Kidney (tissue), 13 donors: ENCODE measurements at regions not wholly inside any gene's neighbourhood (a gene's known extent, or its start where the extent isn't known, plus 50 kb on each side); places are given as distances from the start of the nearest gene placed in this dataset.

Experiments
- DNase-seq, 5 donors: peaks; one replicate each; pipeline ENCODE4 v3.0.0-alpha.2; 2013 to 2020
- FAIRE-seq: peaks from 2 replicates; lab custom pipeline; 2012; peaks lifted over from hg19 to GRCh38; lab: Jason Lieb, UNC
- H3K27ac ChIP-seq, 2 donors: one replicate each; pipeline ENCODE4 v1.7.0; 2013; ENCODE audit warnings: low read depth in 2 of 2, low read length in 2 of 2, inconsistent platforms in 1 of 2
- H3K27me3 ChIP-seq: one replicate; pipeline ENCODE4 v1.7.1; 2013; ENCODE audit warnings: low read length, inconsistent platforms; ENCODE audit not compliant: control insufficient read depth, insufficient read depth
- H3K36me3 ChIP-seq, 3 donors: one replicate each; pipeline versions ENCODE4 v1.7.0 to v1.7.1; 2013; ENCODE audit warnings: low read length in 3 of 3, control low read depth in 1 of 3, inconsistent platforms in 1 of 3; ENCODE audit not compliant: insufficient read depth in 3 of 3, control insufficient read depth in 2 of 3
- H3K4me1 ChIP-seq, 3 donors: one replicate each; pipeline versions ENCODE4 v1.7.0 to v1.7.1; 2013; ENCODE audit warnings: low read length in 3 of 3, inconsistent platforms in 1 of 3, low read depth in 1 of 3; ENCODE audit not compliant: control insufficient read depth in 2 of 3, insufficient read depth in 2 of 3
- H3K4me3 ChIP-seq, 3 donors: one replicate each; pipeline versions ENCODE4 v1.7.0 to v1.8.1; 2013; ENCODE audit warnings: low read length in 3 of 3, control low read depth in 1 of 3, inconsistent platforms in 1 of 3
- H3K9ac ChIP-seq, 3 donors: one replicate each; pipeline versions ENCODE4 v1.7.0 to v1.7.1; 2013; ENCODE audit warnings: low read length in 3 of 3, control low read depth in 1 of 3, inconsistent platforms in 1 of 3
- H3K9me3 ChIP-seq, 3 donors: one replicate each; pipeline versions ENCODE4 v1.7.0 to v1.7.1; 2013; ENCODE audit warnings: low read length in 3 of 3, control low read depth in 1 of 3, inconsistent platforms in 1 of 3; ENCODE audit not compliant: control insufficient read depth in 2 of 3, insufficient read depth in 1 of 3
- CTCF ChIP-seq: IDR thresholded peaks from 3 replicates; pipeline ENCODE4 v1.5.1; 2012; ENCODE audit warnings: mild to moderate bottlenecking, moderate library complexity, borderline replicate concordance; ENCODE audit not compliant: insufficient read depth; ENCODE audit errors: extremely low read depth
- intact Hi-C: fragments of 100-400 bp; cut with DNase I; formaldehyde crosslinking; loops from one replicate; pipeline ENCODE4 v1.11.1; 2022
- donor health status: control.
- donor health status: control.
- donor health status: control.
- donor health status: control.
- donor health status: control.
- donor health status: DM: yes; HTN: yes; CAD: no.
- donor health status: Normal renal cell carcinoma (clear cell type).

- Histone ChIP-seq H3K9ac (no peak overlapping the region), H3K36me3 (no peaks in the 10 kb centered on the region), H3K4me1 (no peaks in the 10 kb centered on the region), H3K27me3 (no peaks in the 10 kb centered on the region), H3K4me3 (no peak overlapping the region), H3K9me3 (no peaks in the 10 kb centered on the region), H3K27ac (no peak overlapping the region)
- intact Hi-C loops = no loop called here
- DNase-seq (no peak), FAIRE-seq (no peak)
- TF ChIP-seq CTCF = no peak
Observed at GRCh38 chr11:59302991-59303390, 55.7 kb upstream of the OR5AN1 start.

- TF ChIP-seq CTCF = no peak
- no peaks in the 10 kb centered on the region for H3K9me3 ChIP-seq
- DNase-seq (no peak), FAIRE-seq (peak; percentile 68)
- intact Hi-C loops = no loop called here
- no peaks in the 10 kb centered on the region for H3K36me3 ChIP-seq
- H3K27ac ChIP-seq = no peak overlapping the region
- no peak overlapping the region for H3K4me3 ChIP-seq
- no peak overlapping the region for H3K9ac ChIP-seq
- H3K27me3 ChIP-seq = no peaks in the 10 kb centered on the region
- no peaks in the 10 kb centered on the region for H3K4me1 ChIP-seq
Observed at GRCh38 chr11:59295435-59295834, 63.3 kb upstream of the OR5AN1 start.

GRCh38 chr11:59292611-59293010, 66.1 kb upstream of the OR5AN1 start:
- H3K36me3 ChIP-seq = no peaks in the 10 kb centered on the region
- no peaks in the 10 kb centered on the region for H3K27me3 ChIP-seq
- no peak overlapping the region for H3K9ac ChIP-seq
- FAIRE-seq (no peak), DNase-seq (no peak)
- no peaks in the 10 kb centered on the region for H3K9me3 ChIP-seq
- H3K27ac ChIP-seq = no peak overlapping the region
- no peak overlapping the region for H3K4me3 ChIP-seq
- intact Hi-C loops = no loop called here
- TF ChIP-seq CTCF = no peak
- H3K4me1 ChIP-seq = no peaks in the 10 kb centered on the region

- no peaks in the 10 kb centered on the region for H3K4me1 ChIP-seq
- no peak overlapping the region for H3K4me3 ChIP-seq
- no peaks in the 10 kb centered on the region for H3K27me3 ChIP-seq
- intact Hi-C loops = no loop called here
- TF ChIP-seq CTCF = no peak
- no peak overlapping the region for H3K9ac ChIP-seq
- DNase-seq (no peak), FAIRE-seq (no peak)
- H3K27ac ChIP-seq = no peak overlapping the region
- H3K9me3 ChIP-seq = no peaks in the 10 kb centered on the region
- no peaks in the 10 kb centered on the region for H3K36me3 ChIP-seq
Observed at GRCh38 chr11:59291228-59291627, 67.5 kb upstream of the OR5AN1 start.
